IPS-18c (cell line): ENCODE measurements at regions not wholly inside any gene's neighbourhood (a gene's known extent, or its start where the extent isn't known, plus 50 kb on each side); places are given as distances from the start of the nearest gene placed in this dataset.

ENCODE experiments used
- H3K4me3 ChIP-seq: 2 replicates; pipeline ENCODE4 v1.7.0; 2013; ENCODE audit warnings: low read depth, mild to moderate bottlenecking, low read length, moderate library complexity; ENCODE audit not compliant: insufficient read depth
- H3K9me3 ChIP-seq: one replicate; pipeline ENCODE4 v1.6.1; 2013; ENCODE audit warnings: mild to moderate bottlenecking, low read length, moderate library complexity; ENCODE audit not compliant: control insufficient read depth, insufficient read depth

DNA sequence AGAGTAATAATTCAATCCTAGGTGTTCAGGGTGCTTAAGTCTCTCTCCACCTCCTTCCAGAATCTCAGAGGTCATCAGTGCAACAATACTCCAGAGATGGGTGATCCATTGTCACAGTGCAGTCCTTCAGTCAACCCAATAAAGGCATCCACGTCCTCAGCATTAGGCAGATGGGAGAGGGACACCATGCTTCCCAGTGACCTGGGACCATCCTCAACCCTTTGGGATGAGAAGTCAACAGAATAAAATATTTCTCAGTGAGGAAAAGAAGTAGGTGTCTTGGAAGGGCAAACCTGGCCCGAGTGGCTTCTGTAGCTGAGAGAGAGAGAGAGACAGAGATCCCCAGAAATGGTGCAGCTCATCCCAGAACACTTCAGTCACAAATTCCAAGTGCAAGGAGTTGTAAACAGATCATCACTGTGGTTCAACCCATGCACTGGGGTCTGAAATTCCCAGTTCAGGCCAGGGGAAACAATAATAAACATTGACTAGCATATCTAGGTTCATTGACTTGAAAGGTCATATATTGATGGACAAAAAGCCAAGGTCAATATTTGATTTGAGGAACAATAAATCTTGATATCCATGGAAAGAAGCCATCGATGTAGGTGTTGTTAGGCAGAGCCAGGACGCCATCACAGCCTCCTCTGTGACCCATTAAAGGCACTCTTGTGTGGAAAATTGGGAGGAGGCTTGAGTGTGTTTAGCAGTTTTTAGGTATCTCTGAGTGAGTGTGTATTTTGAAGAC lies 256.0 kb upstream of the ZMIZ1 start:
- Histone ChIP-seq H3K9me3 (no peaks in the 10 kb centered on the region), H3K4me3 (no peak overlapping the region)

DNA sequence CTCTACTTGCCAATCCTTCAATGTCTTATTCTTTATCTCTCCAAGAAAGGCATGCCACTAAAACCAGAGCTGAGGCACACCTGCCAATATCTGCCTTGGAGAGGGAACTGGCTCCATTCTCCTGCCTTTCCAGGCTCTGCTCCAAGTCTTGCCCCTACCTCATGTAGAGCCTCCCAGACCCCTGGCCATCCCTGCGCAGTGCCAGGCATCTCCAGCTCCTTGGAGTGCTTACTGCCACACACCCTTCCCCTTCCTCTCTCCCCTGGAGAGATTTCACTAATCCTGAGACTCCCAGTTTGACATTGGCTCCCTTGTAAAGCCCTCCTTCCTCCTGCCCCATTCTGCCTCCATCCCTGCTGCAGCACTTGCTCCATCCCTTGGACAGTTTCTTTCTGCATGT lies 255.2 kb upstream of the ZMIZ1 start:
- Histone ChIP-seq H3K4me3 (no peak overlapping the region), H3K9me3 (no peaks in the 10 kb centered on the region)

DNA sequence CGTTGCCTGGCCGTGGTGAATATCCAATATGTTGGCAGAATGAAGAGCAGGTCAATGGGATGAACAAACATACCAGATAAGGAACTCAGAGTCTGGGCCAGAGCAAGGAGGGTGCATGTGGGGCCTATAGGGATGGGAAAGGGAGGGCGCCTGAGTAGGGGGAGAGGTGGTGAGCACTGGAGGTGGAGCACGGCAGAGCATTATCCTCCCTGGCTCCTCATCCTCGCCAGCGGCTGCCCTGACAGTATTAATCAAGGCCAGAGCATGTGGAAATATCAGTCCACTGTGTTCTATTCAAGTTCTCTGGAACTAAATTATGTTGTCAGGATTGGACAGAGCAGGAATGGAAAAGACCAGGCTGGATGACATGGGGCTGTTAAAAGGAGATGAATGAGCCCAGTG lies 254.8 kb upstream of the ZMIZ1 start:
- no peak overlapping the region for H3K4me3 ChIP-seq

DNA sequence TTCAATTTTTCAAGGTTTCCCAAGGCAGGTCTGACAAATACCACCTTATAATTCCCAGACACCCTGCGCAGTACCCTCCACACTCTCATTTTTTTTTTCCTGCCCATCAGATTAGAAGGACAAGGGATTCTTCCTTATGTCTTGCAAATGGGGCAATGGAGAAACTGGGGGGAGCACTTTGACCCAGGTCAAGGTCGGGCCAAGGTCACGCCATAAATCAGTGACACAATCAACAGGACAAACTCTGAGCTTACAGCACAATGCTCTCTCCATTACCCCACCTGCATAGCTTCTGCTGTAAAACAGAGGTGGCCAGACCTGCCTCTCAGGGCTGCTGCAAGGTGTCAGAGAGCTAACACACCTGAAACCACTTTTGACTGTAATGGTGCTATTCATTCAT lies 254.4 kb upstream of the ZMIZ1 start:
- no peaks in the 10 kb centered on the region for H3K9me3 ChIP-seq

More for the DNA sequence above, 254.8 kb upstream of the ZMIZ1 start:
- no peaks in the 10 kb centered on the region for H3K9me3 ChIP-seq

DNA sequence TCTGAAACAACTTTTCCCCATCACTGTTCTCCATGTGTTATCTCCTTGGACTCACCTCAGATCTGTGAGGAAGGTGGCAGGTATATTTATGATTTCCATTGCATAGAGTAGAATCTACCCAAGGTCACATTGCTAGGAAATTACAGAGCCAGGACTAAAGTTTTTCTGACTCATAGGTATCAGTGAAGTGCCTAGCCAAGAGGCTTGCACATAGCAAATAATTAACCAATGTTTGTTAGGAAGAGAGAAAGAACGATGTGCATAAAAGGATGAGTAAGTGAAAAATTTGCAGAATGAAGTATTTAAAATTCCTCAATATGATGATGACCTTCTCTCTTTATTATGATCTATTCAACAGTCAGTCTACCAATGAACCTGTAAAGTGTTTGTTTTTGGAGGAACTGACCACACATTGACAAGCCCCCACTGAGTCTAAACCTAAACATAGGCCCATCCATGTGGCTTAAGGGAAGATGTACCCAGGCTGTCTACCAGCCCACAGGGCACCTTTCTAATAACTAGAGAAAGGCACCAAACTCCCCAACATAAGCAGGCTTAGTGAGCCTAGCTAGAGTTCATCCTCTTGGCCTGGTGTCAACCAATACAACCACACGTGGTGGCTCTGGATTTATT lies 252.9 kb upstream of the ZMIZ1 start:
- Histone ChIP-seq H3K9me3 (no peaks in the 10 kb centered on the region), H3K4me3 (no peak overlapping the region)

More for the DNA sequence above, 254.4 kb upstream of the ZMIZ1 start:
- no peak overlapping the region for H3K4me3 ChIP-seq

DNA sequence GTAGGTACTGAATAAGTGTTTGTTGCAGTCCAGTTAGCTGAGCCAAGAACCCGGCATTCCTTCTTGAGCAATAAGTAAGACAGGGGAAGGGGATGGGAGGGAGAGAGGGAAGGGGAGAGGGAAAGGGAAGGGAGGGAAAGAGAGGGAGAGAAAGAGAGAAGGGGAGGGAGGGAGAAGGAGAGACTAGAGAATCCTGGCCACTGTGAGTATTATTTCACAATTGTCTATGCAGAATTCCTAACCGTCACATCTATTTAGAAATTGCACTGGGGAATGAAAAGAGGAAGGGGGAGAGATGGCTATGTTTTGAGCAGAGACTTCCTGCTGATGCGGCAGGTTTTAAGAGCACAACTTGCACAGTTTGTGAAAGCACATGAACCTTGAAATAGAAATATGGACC lies 251.4 kb upstream of the ZMIZ1 start:
- H3K4me3 ChIP-seq: no peak overlapping the region
- H3K9me3 ChIP-seq: no peaks in the 10 kb centered on the region

DNA sequence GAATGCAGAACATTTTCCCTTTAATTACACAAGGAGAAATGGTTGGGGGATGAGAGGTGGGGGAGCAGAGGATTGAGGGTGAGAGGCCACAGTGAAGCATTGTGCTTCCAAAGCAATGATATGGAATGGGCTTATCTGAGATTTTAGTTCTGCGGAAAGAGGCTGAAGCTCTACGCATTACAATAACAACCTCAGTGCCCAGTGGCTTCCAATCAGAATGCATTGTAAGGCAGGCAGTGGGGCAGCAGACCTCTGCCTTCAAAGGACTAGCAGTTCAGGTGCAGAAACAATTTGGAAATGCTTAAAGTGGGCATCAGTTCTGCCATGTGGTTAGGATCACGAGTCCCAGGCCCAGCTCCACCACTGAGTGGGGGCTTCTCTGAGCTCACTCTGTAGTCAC lies 251.0 kb upstream of the ZMIZ1 start:
- no peaks in the 10 kb centered on the region for H3K9me3 ChIP-seq
- H3K4me3 ChIP-seq: no peak overlapping the region

DNA sequence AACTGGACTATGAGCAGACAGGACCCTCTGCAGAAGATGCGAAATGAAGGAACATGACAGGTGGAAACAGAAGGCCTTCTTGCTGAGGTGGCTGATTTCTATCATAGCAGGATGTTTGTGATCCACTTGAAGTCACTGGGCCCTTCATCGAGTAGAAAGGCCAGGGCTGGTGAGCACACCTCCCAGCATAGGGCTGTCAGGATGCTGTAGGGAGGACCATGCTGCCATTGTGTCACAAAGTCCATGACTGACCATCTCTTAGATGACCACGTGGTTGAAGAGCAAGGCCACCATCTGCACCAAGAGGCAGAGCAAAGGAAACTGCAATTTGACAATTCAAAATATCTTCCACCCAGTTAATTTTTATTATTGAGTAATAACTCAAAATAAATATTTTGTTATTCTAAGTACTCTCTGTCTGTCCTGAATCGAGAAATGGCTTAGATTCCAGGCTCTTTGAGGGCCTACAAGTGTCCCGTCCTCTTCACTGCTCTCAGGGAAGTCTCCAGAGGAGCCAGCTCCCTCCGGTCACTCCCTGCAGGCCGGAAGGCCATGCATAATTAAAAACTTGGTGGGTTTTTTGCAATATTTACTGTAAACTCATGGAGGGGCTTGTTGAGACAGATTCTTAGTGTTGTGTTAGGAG lies 249.3 kb upstream of the ZMIZ1 start:
- Histone ChIP-seq H3K4me3 (no peak overlapping the region), H3K9me3 (no peaks in the 10 kb centered on the region)

DNA sequence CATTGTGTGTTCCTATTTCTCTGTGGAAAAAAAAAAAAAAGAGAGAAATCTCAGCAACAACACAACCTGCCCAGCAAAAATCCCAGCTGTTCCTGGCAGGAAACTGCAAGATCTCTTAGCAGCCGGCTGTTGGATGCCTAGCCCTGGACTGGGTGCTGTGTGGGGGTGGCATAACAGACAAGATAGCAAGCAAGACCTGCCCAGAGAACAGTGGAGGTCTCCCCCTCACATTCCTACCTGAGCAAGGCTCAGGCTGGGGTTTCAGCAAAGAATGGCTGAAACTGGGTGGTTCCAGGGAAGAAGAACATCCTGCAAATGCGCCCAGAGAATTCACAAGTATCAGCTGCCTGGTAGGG lies 248.8 kb upstream of the ZMIZ1 start:
- Histone ChIP-seq H3K9me3 (no peaks in the 10 kb centered on the region), H3K4me3 (no peak overlapping the region)

DNA sequence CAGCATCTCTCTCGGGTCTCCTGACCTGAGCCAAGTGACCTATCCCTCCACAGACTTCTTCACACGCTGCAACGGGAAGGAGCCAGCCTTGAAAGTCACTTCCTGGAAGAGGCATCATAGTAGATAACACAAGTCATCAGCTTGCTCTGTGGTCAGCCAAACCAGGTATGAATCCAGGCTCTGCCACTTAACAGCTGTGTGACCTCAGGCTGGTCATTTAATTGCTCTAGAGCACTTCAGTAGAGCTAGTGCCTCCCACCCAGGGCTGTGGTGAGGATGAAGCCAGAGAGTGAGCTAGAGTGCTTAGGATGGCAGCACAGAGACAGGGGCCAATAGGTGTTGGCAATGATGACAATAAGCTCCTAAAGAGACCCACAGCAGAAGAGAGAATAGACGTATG lies 247.7 kb upstream of the ZMIZ1 start:
- Histone ChIP-seq H3K9me3 (no peaks in the 10 kb centered on the region), H3K4me3 (no peak overlapping the region)

DNA sequence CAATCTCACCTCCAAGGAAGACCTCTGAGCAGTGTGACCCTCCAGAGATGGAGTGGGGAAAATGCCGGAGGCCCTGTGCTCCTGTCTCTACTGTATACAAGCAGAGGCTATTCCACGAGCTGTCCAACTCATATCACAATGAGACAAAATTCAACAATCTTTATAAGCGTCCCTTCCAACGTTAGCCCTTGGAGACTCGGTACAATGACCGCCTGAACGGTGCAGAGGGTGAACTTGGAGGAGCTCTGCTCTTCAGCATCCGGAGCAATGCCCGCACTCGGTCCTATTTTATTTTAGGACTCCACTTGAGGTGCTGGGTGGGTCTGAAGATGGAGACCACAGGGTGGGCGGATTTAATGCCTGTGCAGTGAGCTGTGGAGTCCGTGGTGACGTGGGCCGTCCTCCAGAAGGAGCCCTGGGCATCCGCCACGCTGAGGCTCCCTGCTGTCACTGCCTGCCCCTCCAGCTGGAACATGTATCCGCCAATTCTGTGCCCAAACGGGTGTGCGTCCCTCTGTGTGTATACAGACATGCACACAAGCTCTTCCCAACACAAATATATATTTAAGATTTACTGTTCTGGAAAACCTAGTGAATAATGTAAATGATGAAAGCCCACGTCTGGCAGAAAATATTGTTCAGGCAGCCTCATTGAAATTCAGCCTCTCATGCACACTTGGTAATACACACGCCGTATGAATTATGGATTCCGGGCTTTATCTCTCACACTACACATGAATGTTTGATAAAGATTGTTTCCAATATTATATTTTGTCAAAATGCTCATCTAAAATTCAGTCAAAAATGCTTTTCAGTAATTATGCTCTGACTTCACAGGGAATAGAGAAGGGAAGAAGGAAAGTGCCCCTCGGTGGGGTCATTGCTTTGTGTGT lies 239.9 kb upstream of the ZMIZ1 start:
- Histone ChIP-seq H3K4me3 (no peak overlapping the region), H3K9me3 (no peaks in the 10 kb centered on the region)

DNA sequence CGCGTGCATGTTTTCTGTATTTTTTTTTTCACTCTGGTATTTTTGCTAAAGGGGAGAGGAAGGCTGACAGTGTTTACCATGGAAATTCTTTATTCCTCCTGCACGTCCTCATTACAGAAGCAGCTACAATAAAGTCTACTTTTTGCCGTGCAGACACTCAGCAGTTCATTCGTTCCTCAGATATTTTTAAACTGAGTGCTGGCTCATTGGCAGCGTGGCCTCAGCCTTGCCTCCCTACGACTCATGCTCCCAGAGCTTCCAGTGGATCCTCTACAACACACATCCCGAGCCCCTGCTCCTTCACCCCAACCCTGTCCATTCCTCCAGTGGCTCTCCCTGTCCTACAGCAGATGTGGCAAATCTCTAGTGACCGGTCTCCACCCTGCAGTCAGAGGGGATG lies 239.2 kb upstream of the ZMIZ1 start:
- no peaks in the 10 kb centered on the region for H3K9me3 ChIP-seq
- H3K4me3 ChIP-seq: no peak overlapping the region

DNA sequence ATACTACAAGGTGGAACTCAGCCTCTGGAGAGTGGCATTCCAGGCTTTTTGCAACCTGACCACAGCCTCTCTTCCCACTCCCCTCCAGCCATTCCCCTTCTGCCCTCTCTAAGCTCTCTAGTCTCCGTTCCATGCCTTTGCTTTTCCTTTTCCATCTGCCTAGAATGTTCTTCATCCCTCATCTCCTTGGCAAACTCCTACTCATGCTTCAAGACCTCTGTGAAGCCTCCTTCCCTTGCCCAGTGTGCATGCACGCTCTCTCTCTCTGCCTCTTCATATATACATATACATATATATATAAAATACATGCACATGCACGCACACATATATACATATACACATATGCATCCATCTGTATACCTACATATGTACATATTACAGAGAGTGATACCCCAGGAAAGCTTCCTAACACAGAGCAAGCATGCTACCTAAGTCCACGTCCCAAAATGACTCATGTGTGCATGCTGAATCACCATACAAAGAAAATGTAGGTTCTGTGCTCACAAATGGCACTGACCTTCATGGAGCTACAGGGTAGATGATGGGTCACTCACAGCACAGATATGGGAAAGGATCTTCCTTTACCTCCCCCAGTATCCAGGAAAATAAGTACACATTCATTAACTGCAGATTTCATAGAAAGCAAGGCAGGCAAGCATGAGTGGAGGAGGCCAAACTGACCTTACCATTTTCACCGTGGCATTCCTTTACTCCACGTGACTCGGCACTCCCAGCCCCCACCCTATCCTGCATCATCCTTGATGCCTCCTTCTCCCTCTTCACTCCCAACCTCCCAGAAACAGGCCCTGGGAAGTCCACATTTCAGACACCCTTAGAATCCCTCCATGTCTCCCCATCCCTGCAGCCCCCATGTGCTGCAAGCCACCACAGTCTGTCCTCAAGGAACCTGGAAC lies 238.4 kb upstream of the ZMIZ1 start:
- no peak overlapping the region for H3K4me3 ChIP-seq

DNA sequence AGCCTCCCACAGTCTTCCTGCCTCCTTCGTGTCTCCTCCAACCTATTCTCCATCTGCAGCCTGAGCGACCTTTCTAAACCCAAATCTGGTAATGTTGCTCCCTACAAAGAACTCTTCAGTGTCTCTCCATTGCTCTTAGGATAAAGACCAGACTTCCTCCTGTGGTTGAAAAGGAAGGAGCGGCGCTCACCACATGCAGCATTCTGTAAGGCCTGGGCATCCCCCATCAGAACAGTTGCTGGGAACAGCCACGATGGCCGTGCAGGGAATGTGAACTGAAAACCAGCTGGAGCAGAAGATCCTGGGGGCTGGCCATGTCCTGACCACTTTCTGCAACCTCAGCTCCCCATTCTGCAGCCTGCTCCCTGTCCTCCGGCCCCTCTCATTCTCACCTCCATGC lies 237.8 kb upstream of the ZMIZ1 start:
- no peak overlapping the region for H3K4me3 ChIP-seq
- no peaks in the 10 kb centered on the region for H3K9me3 ChIP-seq

More for the DNA sequence above, 238.4 kb upstream of the ZMIZ1 start:
- H3K9me3 ChIP-seq: no peaks in the 10 kb centered on the region

DNA sequence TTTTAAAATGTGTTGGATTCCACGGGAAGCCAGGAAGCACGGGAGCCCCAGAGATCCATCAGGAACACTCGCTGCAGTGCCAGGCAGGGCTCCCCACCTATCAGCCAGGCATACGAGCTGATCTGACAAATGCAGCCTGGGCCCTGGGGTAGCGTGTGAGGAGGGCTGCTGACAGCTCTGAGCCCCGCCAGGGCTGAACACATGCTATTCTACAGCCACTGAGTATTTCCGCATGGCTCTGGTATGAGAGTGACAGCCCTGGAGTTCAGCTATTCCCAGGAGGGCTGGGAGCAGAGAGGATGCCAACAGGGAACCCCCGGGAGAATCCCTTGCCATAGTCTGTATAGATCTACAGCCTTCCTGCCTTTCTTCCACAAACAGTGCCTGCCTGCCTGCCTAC lies 237.3 kb upstream of the ZMIZ1 start:
- Histone ChIP-seq H3K9me3 (no peaks in the 10 kb centered on the region), H3K4me3 (no peak overlapping the region)

DNA sequence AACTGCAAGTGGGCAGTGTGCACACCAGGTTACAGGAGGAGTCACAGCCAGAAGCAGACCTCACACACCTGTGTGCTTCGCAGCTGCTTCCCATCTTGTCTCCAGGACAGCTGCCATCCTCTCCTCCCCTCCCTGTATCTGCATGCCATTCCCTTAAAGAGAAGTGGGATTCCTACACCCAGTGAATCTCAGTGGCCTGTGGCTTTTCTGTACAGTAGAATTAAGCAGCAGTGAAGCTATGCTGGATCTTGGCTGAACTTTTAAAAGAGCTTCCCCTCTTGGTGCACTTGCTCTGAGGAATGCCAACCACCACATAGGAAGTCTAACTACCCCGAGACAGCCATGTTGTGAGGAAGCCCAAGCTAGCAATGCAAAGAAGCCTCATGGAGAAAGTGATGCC lies 236.5 kb upstream of the ZMIZ1 start:
- no peak overlapping the region for H3K4me3 ChIP-seq
- no peaks in the 10 kb centered on the region for H3K9me3 ChIP-seq
